Transverse colon (tissue), 3 donors: ENCODE measurements at regions not wholly inside any gene's neighbourhood (a gene's known extent, or its start where the extent isn't known, plus 50 kb on each side); places are given as distances from the start of the nearest gene placed in this dataset.

Experiments used
- POLR2A ChIP-seq: fragments of 450-650 bp; IDR thresholded peaks from one replicate; pipeline ENCODE4 v1.6.1; 2016; ENCODE audit warnings: antibody characterized with exemption, mild to moderate bottlenecking, moderate library complexity
- TF ChIP-seq, protein P1 (sequence below), 5 experiments: fragments of 200-600 bp in 3 of 5; fragments of 450-650 bp in 2 of 5; sonication (generic) in 3 of 5; IDR thresholded peaks; 1 replicate in 2 of 5; 2 replicates in 3 of 5; pipeline ENCODE4 v1.5.1; 2016 to 2017; ENCODE audit warnings: antibody characterized with exemption in 5 of 5, inconsistent platforms in 3 of 5, mild to moderate bottlenecking in 2 of 5, moderate library complexity in 1 of 5

DNA sequence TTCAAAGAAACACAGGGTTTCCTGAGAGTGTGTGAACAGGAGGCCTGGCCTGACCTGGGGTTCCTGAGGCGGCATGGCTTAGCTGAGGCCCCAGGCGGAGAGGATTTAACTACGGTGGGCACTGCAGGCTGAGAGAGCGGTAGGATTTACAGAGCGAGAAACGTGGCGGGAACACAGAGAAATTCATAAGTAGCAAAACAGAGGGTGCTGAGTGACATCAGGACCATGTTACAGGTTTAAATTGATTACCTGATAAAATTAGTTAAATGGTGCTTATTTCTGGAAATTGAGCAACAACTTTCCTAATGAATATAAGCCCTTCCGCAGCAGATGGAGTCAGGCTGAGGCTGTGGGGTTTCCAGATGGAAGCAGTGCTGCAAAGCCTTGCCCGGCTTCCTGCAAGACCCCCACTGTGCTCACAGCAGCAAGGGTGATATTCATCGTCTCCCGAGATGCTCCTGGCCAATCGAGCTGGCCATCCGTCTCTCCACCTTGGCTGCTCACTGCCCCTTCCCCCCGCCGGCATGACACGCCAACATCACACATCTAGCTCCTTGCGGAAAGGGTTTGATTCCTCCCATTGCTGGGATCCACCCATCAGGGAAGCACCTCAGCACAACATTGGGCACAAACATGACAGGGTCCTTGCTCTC lies 69.4 kb upstream of the MORC3 start:
- TF ChIP-seq, protein P1, sequence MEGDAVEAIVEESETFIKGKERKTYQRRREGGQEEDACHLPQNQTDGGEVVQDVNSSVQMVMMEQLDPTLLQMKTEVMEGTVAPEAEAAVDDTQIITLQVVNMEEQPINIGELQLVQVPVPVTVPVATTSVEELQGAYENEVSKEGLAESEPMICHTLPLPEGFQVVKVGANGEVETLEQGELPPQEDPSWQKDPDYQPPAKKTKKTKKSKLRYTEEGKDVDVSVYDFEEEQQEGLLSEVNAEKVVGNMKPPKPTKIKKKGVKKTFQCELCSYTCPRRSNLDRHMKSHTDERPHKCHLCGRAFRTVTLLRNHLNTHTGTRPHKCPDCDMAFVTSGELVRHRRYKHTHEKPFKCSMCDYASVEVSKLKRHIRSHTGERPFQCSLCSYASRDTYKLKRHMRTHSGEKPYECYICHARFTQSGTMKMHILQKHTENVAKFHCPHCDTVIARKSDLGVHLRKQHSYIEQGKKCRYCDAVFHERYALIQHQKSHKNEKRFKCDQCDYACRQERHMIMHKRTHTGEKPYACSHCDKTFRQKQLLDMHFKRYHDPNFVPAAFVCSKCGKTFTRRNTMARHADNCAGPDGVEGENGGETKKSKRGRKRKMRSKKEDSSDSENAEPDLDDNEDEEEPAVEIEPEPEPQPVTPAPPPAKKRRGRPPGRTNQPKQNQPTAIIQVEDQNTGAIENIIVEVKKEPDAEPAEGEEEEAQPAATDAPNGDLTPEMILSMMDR (IDR thresholded peaks at IDR 0.05), result no peak
- TF ChIP-seq POLR2A, result no peak
